ENCODE measurements at regions not wholly inside any gene's neighbourhood (a gene's known extent, or its start where the extent isn't known, plus 50 kb on each side); places are given as distances from the start of the nearest gene placed in this dataset.
A peak's percentile ranks its signal among the peaks of the same experiment; 100 is the strongest.

DNA sequence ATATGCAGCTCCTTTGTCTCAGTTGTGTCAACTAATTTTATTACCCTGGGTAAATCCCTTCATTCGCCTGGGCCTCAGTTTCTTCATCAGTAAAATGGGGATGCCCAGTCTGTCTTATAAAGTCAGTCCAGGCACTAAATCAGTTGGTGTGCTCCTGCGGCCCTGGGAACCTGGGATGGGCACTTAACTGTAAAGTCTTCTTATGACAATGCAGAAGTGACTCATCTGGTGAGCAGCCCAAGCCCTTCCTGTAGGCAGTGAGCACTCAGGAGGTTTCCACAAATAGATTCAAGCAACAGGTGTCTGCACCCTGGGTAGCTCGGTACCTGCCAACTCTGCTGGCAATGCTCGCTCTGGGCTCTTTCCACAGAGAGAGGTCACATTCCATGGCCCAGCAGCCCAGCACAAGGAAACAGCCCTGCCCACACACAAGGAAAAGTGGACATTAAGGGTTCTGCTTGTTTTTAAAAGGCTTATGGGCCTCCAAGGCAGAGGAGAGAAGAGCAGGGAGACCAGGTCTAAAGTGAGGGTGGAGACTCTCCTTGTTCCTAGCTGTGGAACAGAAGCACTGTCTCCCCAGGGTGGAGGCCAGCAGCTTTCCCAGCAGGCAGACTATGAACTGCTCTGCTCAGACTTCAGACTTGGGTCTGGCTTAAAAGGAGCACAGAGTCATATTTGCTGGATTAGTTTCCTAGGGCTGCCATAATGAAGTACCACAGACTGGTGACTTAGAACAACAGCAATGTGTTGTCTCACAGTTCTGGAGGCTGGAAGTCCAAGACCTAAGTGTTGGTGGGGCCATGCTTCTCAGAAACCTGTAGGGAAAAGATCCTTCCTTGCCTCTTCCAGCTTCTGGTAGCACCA lies 89.7 kb upstream of the ADRA1B start:
- DNase-seq, result peak; percentile 83

DNA sequence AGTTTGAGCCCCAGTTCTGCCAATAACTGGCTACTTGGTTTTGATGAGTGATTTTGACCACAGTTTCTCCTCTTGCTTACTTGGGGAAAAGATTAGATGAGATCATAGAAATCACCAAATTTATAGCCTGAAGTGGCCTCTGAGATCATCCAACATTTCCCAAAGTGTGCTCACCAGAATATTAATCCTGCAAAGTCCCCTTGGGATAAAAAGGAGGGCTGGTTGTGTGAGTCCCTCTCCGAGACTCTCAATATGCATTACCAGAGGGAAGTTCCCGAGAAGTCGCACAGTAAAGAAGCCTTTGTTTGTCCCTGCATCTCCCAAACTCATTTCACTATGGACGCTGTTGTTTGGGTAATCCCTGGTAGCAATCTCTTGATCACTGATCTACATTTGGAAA lies 88.4 kb upstream of the ADRA1B start:
- DNase-seq, result no peak

DNA sequence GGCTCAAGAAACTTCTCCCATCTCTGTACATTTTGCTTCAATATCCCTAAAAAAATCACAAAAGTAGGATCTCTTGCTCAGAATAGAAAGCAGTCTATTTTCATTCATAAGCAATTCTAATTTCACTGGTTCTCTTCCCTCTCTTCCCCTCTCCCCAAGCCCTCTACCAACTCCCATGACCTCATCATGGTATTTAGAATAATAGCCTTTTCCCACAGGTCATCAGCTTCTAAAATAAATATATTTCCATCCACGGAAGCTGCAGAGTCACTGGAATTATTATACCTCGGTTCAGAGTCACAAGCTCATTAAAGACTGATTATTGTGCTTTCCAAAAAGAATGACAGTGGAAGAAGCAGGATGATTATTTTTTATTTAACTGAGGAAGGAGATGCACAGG lies 84.2 kb upstream of the ADRA1B start:
- DNase-seq, result no peak

DNA sequence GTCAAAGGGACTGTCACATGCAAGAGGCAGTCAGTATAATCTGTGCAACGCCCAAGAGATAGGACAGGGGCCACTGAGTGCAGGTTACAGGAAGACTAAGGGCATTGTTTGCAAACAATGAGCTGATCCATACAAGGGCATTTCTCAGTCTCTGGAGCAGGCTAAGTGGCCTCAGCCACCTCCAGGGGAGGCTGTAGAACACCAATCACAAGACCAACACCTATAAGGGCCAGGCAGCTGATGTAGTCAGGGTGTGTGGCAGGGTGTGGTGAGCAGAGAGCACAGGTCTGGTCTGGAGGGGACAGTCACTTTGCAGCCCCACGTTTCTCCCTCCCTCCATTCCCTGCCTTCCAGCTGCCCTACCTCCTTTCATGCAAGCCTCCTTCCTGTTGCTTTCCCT lies 83.2 kb upstream of the ADRA1B start:
- DNase-seq, result no peak

DNA sequence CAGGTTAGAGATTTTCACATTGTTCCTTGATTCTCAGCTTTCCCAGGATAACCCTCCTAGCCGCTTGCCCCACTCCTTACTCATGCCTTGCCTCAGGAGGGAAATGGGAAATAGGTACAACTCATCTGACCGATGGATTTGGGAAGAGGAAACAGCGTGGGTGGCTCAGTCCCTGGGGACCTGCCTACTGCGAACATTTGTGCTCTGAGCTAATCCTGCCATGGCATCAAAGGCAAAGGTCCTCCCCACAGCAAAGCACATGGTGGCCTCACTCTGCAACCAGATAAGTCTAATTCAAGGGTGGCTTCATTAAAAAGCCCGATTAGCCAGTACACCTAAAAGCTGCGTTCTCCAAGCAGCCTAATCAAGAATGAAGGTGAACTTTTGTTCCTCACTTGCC lies 82.4 kb upstream of the ADRA1B start:
- no peak for DNase-seq

DNA sequence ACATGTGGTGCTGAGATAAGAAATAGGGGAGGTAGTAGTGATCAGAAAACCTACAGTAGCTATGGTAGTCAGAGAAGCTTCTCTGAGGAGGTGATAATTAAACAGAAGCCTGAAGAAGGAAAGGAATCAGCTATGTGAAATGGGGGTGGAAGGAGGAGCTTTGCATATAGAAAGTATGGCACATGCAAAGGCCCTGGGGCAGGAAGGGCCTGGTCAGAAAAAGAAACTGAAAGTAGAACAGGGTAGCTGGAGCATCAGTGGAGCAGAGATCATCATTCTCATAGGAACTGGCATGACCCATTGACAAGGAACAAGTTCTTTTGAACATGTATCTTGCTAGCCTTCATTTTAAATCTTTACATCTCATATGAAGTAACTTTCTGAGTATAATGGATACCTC lies 80.7 kb upstream of the ADRA1B start:
- no peak for DNase-seq

DNA sequence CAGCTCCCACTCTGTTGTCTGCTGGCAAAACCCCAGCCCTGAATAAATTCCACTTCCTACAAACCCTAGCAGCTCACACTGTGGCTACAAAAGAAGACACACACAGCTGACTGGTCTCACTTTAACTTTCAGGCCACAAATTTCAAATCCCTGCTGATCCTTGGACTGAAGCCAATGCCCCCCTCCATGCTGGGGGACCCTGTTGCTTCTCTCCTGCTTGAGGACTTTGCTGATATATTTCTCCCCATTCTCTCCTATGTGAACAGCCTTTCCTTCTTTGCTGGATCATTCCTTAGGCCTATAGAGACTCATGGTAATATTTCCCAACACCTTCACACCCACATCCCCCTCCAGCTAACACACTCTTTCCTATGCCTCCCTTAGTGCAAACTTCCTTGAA lies 79.6 kb upstream of the ADRA1B start:
- DNase-seq, result no peak

DNA sequence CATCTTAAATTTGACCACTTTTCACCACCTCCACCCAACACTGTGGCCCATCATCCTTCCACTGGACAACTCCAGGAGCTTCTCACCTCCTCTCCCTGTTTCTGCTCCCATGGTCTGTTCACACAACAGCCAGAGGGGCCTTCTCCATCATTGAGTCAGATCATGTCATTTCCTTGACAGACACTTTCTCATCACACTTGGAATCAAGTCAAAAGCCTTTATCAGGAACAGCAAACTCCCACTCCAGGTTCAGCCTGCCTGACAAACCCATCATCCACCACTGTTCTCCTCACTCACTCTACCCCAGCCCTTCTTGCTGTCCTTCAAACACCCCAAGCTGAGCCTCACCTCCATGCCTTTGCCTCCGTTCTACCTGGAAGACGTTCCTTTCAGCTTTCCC lies 78.4 kb upstream of the ADRA1B start:
- DNase-seq, result no peak

DNA sequence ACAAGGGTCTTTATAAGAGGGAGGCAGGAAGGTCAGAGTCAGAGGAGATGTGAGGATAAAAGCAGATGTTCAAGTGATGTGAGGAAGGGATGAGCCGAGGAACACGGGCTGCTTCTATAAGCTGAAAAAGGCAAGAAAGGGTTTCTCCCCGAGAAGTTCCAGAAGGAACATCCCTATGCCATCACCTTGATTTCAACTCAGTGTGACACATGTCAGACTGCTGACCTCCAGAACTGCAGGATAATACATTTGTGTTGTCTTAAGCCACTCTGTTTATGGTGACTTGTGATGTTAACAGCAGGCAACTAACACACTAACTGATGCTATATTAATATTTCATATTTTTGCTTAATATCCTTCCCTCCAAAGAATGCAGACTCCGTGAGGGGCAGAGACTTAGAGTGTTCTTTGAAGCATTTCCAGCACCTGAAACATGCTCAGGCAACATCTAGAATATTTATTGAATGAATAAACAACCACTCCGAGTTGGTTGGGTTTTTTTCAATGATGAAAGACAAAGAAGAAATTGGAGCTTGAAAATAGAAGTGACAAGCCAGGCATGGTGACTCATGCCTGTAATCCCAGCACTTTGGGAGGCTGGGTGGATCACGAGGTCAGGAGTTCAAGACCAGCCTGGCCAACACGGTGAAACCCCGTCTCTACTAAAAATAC lies 77.6 kb upstream of the ADRA1B start:
- DNase-seq, result no peak

DNA sequence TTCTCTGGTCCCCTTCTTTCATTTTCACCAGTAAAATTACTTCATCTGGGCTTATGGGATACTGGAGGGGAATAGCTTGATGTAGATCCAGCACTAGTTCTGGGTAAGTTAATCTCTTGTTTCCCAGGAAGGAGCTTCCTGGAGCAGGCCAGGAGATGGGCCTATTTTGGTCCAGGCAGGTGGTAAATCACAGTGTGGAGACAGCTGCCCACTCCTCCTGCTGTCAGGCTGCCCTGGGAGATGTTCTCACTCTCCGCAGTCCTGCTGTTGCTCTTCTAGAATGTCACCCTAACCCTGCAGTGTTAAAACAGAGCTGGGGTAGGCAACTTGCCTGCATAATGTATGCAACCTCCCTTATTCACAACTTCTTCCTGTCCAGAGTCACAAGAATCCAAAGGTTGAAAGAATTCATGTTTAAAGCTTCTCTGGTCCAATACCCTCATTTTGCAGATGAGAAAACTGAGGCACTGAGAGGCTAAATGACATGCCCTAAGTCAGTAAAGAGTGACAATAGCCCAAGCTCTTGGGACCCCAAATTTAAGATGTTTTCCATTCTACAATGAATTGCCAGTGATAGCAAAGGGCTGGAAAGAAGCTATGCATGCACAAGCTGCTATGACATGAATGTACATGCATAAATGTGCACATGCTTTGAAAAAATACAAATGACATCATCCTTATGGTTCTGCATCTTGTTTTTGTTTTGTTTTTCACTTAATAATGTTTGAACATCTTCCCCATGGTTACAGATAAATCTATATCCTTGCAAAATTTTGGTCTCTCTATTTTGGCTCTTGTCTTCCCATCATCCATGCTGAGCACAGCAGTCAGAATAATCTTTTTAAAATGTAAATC lies 71.8 kb upstream of the ADRA1B start:
- DNase-seq, result no peak

DNA sequence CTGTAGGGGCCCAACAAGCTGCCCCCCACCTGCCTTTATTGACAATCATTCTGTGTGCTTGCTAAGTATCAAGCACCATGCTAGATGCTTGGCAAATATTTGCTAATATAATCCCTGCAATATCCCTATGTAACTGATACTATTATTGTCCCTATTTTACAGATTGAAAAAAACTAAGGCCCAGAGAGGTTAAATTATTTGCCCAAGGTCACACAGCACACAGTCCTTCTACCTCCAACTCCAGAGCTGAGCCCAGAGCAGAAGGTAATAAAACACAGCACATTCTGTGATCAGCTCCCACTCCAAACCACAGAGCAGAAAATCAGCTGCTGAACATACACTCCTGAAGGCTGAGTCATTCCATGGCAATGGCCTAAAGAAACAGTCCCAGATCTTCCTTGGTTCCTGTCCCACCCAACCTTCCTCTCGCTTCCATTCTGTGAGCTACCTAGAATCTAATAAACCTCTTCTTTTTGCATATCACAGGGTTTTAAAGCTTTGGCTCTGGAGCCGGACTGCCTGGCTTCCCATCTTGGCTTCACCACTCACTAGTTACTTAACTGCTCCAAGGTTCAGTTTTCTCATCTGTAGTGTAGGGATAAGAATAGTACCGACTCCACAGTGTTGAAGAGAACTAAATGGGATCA lies 66.7 kb upstream of the ADRA1B start:
- no peak for DNase-seq

DNA sequence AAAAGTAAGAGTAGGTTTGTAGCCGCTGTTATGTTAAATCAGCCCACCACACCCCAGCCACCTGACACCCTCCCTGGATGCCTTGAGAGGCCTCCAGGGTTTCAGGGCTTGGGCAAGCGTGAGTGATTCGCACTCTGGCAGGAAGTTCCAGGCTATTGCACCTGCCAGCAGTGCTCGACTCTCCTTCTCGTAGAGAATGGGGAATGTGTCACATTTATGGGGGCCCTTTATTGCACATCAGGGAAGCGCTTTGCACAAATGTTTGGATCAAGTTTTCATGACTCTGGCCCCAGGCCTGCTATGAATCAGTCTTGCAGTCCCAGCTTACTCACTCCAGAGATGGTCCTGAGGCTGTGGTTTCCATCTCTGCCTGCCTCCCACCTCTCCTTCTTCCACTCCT lies 66.1 kb upstream of the ADRA1B start:
- no peak for DNase-seq

DNA sequence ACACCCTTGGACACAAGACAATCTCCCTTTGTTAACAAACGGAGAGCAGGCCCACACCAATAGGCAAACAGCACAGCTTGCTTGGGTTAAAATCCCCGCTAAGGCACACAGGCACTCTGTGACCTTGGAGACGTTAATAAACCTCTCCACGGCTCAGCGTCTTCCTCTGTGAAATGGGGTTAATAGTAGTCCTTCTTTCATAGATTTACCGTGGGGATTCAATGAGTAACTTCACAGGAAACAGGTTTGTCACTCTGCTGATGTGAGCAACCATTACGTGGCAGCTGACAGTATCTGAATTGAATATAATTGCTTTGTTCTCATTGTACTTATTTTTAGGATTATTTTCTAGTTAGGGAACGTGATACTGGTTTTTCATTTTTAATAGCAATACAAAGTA lies 65.2 kb upstream of the ADRA1B start:
- no peak for DNase-seq

DNA sequence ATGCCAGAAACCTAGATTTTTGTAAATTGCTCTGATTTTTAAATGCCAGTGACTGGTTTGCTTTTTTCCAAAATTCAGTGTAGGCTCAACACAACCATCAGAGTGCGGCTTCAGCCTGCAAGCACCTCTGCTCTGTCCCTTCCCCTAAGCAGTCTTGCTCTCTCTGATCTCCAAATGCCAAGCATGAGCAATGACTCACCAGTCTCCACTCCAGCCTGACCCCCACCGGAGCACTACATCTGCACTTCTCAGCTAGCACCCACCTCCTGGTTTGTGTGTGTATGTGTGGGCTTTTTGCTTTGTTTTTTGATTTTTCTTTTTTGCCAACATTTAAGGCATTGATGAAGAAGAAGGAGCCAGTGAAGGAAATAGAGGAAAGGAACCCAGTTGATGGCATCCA lies 61.4 kb upstream of the ADRA1B start:
- no peak for DNase-seq

DNA sequence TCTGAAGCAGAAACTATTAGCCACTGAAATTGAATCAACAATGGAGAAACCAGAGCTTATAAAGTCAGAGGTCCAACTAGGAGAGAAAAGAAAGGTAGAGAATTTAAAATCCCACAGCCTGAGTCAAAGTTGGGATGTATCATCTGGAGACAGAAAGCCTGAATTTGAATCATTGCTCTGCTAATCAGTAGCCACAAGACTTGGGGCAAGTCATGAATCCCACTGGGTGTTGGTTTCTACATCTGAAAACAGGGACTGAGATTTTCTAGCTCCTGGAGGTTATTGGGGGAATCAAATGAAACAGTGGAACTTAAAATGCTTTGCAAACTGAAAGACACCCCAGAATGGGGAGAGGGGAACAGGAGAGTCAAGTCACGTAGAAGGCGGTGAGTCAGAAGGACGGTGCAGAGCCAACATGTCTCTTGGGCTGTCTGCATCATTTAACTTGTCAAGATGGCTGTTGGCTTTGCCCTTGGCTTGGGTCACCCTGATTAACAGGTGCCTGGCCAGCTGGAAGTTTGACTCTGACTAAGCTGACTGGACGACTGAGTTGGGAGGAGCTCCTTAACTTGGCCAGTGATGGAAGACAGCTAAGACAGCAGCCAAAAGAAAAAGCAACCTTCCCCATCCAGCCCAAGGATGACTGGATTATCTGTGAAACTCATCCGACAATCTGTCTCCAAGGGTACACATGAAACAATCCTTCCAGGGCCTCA lies 60.6 kb upstream of the ADRA1B start:
- no peak for DNase-seq

DNA sequence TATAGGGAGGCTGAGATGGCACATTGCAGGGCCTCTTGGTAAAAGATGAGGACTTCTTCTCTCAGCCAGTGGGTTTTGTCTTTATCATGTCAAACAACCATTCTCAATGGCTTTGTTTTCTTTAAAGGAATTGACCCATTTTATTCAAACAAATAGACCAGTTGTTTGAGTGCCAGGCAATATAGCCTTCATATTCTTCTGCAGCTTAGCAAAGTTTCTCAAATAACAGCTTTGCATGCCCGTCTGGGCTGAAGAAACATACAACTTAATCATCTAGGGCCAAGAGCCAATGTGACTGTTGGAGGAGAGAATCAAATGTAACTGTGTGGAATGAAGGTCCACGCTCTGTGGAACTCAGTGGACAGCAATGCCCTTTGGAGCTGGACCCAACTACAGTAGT lies 57.4 kb upstream of the ADRA1B start:
- no peak for DNase-seq

DNA sequence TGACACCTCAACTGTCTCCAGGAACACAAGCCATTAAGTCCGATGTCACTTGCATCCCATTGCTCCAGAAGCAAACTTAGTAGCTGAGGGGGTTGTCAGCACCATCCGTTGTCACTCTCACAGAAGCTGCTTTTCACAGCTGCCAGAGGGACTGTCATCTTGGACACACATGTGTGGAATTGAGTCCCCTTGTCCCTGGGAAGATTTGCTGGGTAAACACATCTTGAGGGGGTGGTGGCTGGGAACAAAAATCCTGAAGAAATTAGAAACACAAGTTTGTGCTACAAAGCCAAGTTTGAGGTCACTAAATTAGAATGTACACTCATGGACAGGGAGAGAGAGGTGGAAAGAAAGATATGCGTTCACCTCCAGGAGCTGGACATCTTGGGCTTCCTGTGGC lies 55.2 kb upstream of the ADRA1B start:
- no peak for DNase-seq

DNA sequence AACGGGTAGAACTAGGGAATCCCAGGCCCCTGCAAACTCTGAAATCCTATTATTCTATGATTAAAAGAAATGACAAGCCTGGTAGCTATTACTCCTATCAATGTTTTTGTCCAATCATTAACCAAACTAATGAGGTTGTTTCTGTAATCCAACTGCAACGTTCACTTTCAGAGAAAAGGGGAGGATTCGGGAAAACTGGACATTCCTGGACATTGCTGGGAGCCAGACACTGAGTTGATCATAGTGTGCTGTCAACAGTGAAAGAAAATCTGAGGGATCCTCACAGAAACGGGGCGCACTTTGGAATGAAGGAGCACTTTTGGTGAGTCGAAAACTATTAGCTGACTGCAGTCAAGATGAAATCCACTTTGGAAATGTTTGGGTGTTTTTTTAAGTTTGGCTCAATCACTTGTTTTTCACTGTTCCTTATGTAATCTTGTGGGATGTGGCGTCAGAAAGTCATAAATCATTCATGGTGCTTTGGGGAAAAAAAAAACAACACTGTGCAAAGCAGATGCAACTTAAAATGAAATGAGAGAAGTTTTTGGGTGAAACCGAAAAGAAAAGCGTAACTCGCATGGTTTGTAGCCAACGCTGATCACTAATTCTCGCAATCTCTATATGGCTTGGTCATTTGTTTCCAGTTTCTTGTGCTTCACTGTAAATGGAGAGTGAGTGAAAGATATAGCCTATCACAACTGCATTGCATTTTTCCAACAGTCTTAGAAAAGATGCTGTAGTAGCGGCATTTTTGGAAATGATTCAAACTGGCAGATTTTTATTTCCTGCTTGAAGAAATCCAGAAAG lies 51.2 kb upstream of the ADRA1B start:
- no peak for DNase-seq

DNA sequence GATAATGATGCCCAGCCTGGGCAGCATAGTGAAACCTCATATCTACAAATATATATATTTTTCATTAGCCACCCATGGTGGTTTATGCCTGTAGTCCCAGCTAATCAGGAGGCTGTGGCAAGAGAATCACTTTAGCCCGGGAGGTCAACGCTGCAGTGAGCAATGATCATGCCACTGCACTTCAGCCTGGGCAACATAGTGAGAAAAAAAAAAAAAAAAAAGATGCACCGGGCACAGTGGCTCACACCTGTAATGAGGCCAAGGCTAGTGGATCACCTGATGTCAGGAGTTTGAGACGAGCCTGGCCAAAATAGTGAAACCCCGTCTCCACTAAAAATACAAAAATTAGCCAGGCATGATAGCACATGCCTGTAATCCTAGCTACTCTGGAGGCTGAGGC lies 50.2 kb upstream of the ADRA1B start:
- DNase-seq, result no peak
